Panc1 (cell line): ENCODE measurements at regions not wholly inside any gene's neighbourhood (a gene's known extent, or its start where the extent isn't known, plus 50 kb on each side); places are given as distances from the start of the nearest gene placed in this dataset.

Source experiments
- CTCF ChIP-seq: fragments of 450-650 bp; IDR thresholded peaks from 2 replicates; pipeline ENCODE4 v1.5.1; 2017; ENCODE audit warnings: mild to moderate bottlenecking
- POLR2AphosphoS5 ChIP-seq: IDR thresholded peaks from 2 replicates; pipeline ENCODE4 v1.6.1; 2012; ENCODE audit warnings: mild to moderate bottlenecking, low read depth, low read length, moderate library complexity
- REST ChIP-seq, 2 experiments: IDR thresholded peaks; 2 replicates each; pipeline ENCODE4 v1.6.1; 2011 to 2012; ENCODE audit warnings: low read depth in 2 of 2, control low read depth in 1 of 2, low read length in 1 of 2, mild to moderate bottlenecking in 1 of 2, moderate library complexity in 1 of 2; ENCODE audit not compliant: insufficient read depth in 1 of 2
- SIN3A ChIP-seq: IDR thresholded peaks from 2 replicates; pipeline ENCODE4 v1.6.1; 2012; ENCODE audit warnings: low read depth, mild to moderate bottlenecking, low read length, moderate library complexity, borderline replicate concordance; ENCODE audit not compliant: insufficient read depth

GRCh38 chr1:98314601-98315000 is 346.9 kb upstream of the SNX7 start:
- no peak for TF ChIP-seq CTCF
- TF ChIP-seq POLR2AphosphoS5 = no peak
- no peak for TF ChIP-seq REST (IDR thresholded peaks at IDR 0.05; ENCODE audit: insufficient read depth in 1 of 2, low read depth in 2 of 2, low read length in 1 of 2)
- no peak for TF ChIP-seq SIN3A
